HEK293 (cell line): ENCODE measurements at regions not wholly inside any gene's neighbourhood (a gene's known extent, or its start where the extent isn't known, plus 50 kb on each side); places are given as distances from the start of the nearest gene placed in this dataset.

Source experiments
- CTCF ChIA-PET: fragments of 350-600 bp; formaldehyde crosslinking; extraction: SDS; loops from one replicate; lab custom pipeline; 2021; ENCODE audit warnings: antibody characterized with exemption; lab: Yijun Ruan, JAX
- POLR2A ChIA-PET: fragments of 300-600 bp; formaldehyde crosslinking; extraction: SDS; loops from one replicate; lab custom pipeline; 2020; ENCODE audit warnings: antibody characterized with exemption, inconsistent platforms; lab: Yijun Ruan, JAX
- H3K27ac ChIP-seq: fragments of 200-500 bp; sonication (Bioruptor generic); 2 replicates; pipeline ENCODE4 v1.5.1; 2014; ENCODE audit warnings: low read depth, low read length, control low read depth, inconsistent platforms; ENCODE audit errors: extremely low read depth
- H3K36me3 ChIP-seq, 2 experiments: fragments of 200-500 bp in 1 of 2; sonication (Bioruptor generic) in 1 of 2; 1 replicate in 1 of 2; 2 replicates in 1 of 2; pipeline ENCODE4 v1.5.1; 2014 to 2017; ENCODE audit warnings: inconsistent platforms in 2 of 2, low read length in 2 of 2; ENCODE audit not compliant: control insufficient read depth in 2 of 2, insufficient read depth in 1 of 2
- H3K4me1 ChIP-seq: fragments of 200-500 bp; sonication (Bioruptor generic); 2 replicates; pipeline ENCODE4 v1.5.1; 2014; ENCODE audit warnings: mild to moderate bottlenecking, low read length, inconsistent platforms; ENCODE audit not compliant: control insufficient read depth, insufficient read depth
- H3K4me3 ChIP-seq: 2 replicates; pipeline ENCODE4 v1.5.1; 2011; ENCODE audit warnings: low read depth, mild to moderate bottlenecking, control low read depth, low read length, moderate library complexity
- H3K9me3 ChIP-seq: fragments of 200-500 bp; sonication (Bioruptor generic); 2 replicates; pipeline ENCODE4 v1.5.1; 2014; ENCODE audit warnings: low read depth, low read length, inconsistent platforms; ENCODE audit not compliant: control insufficient read depth, insufficient read depth
- CTCF ChIP-seq: fragments of 450-650 bp; formaldehyde crosslinking; IDR thresholded peaks from 2 replicates; pipeline ENCODE4 v1.5.1; 2016; ENCODE audit warnings: missing biosample characterization, missing genetic modification characterization
- MZF1 ChIP-seq: fragments of 450-650 bp; formaldehyde crosslinking; IDR thresholded peaks from 2 replicates; pipeline ENCODE4 v1.5.1; 2017; ENCODE audit warnings: missing biosample characterization, missing genetic modification characterization, borderline replicate concordance
- OSR2 ChIP-seq: fragments of 450-650 bp; formaldehyde crosslinking; IDR thresholded peaks from 2 replicates; pipeline ENCODE4 v1.5.1; 2016; ENCODE audit warnings: missing biosample characterization, missing genetic modification characterization
- PRDM10 ChIP-seq: fragments of 450-650 bp; formaldehyde crosslinking; IDR thresholded peaks from 2 replicates; pipeline ENCODE4 v1.5.1; 2016; ENCODE audit warnings: missing biosample characterization, missing genetic modification characterization
- WT1 ChIP-seq: fragments of 450-650 bp; formaldehyde crosslinking; IDR thresholded peaks from 2 replicates; pipeline ENCODE4 v1.5.1; 2016; ENCODE audit warnings: missing biosample characterization, missing genetic modification characterization
- ZBTB26 ChIP-seq: fragments of 450-650 bp; formaldehyde crosslinking; optimal IDR thresholded peaks from 2 replicates; pipeline ENCODE3; 2016; ENCODE audit warnings: missing biosample characterization, mild to moderate bottlenecking, missing genetic modification characterization
- ZNF16 ChIP-seq: fragments of 450-650 bp; formaldehyde crosslinking; IDR thresholded peaks from 2 replicates; pipeline ENCODE4 v1.5.1; 2016; ENCODE audit warnings: low read depth, missing biosample characterization, missing genetic modification characterization
- ZNF211 ChIP-seq: fragments of 450-650 bp; formaldehyde crosslinking; IDR thresholded peaks from 2 replicates; pipeline ENCODE4 v1.5.1; 2016; ENCODE audit warnings: low read depth, missing biosample characterization, missing genetic modification characterization
- ZNF23 ChIP-seq: fragments of 450-650 bp; formaldehyde crosslinking; IDR thresholded peaks from 2 replicates; pipeline ENCODE4 v1.5.1; 2016; ENCODE audit warnings: missing biosample characterization, missing genetic modification characterization, borderline replicate concordance
- ZNF248 ChIP-seq: fragments of 450-650 bp; formaldehyde crosslinking; IDR thresholded peaks from 2 replicates; pipeline ENCODE4 v1.5.1; 2017; ENCODE audit warnings: missing biosample characterization, missing genetic modification characterization
- ZNF426 ChIP-seq: fragments of 450-650 bp; formaldehyde crosslinking; IDR thresholded peaks from 2 replicates; pipeline ENCODE4 v1.5.1; 2017; ENCODE audit warnings: missing biosample characterization, missing genetic modification characterization, mild to moderate bottlenecking, inconsistent platforms, moderate library complexity
- ZNF473 ChIP-seq: fragments of 450-650 bp; formaldehyde crosslinking; IDR thresholded peaks from 2 replicates; pipeline ENCODE4 v1.5.1; 2017; ENCODE audit warnings: missing biosample characterization, missing genetic modification characterization
- ZNF48 ChIP-seq: fragments of 450-650 bp; formaldehyde crosslinking; IDR thresholded peaks from 2 replicates; pipeline ENCODE4 v1.5.1; 2016; ENCODE audit warnings: missing biosample characterization, missing genetic modification characterization
- ZNF501 ChIP-seq: fragments of 450-650 bp; formaldehyde crosslinking; IDR thresholded peaks from 2 replicates; pipeline ENCODE4 v1.5.1; 2016; ENCODE audit warnings: missing biosample characterization, missing genetic modification characterization
- ZNF510 ChIP-seq: fragments of 450-650 bp; formaldehyde crosslinking; IDR thresholded peaks from 2 replicates; pipeline ENCODE4 v1.5.1; 2018; ENCODE audit warnings: mild to moderate bottlenecking, missing genetic modification characterization, missing biosample characterization; ENCODE audit not compliant: insufficient replicate concordance
- ZNF558 ChIP-seq: fragments of 450-650 bp; formaldehyde crosslinking; IDR thresholded peaks from 2 replicates; pipeline ENCODE4 v1.5.1; 2016; ENCODE audit warnings: missing biosample characterization, missing genetic modification characterization
- ZNF571 ChIP-seq: fragments of 450-650 bp; formaldehyde crosslinking; IDR thresholded peaks from 2 replicates; pipeline ENCODE4 v1.5.0; 2017; ENCODE audit warnings: missing biosample characterization, missing genetic modification characterization
- ZNF654 ChIP-seq: fragments of 450-650 bp; formaldehyde crosslinking; IDR thresholded peaks from 2 replicates; pipeline ENCODE4 v1.5.1; 2016; ENCODE audit warnings: low read depth, missing biosample characterization, missing genetic modification characterization
- ZNF707 ChIP-seq: fragments of 450-650 bp; formaldehyde crosslinking; IDR thresholded peaks from 2 replicates; pipeline ENCODE4 v1.5.1; 2016; ENCODE audit warnings: missing biosample characterization, missing genetic modification characterization
- ZNF747 ChIP-seq: fragments of 450-650 bp; formaldehyde crosslinking; IDR thresholded peaks from 2 replicates; pipeline ENCODE4 v1.5.1; 2016; ENCODE audit warnings: missing biosample characterization, missing genetic modification characterization
- ZNF791 ChIP-seq: fragments of 450-650 bp; formaldehyde crosslinking; IDR thresholded peaks from 2 replicates; pipeline ENCODE4 v1.5.1; 2016; ENCODE audit warnings: missing biosample characterization, missing genetic modification characterization
- ZSCAN4 ChIP-seq: fragments of 450-650 bp; formaldehyde crosslinking; IDR thresholded peaks from 2 replicates; pipeline ENCODE4 v1.5.1; 2017; ENCODE audit warnings: missing biosample characterization, missing genetic modification characterization
- ZSCAN5A ChIP-seq: fragments of 450-650 bp; formaldehyde crosslinking; IDR thresholded peaks from 2 replicates; pipeline ENCODE4 v1.5.1; 2016; ENCODE audit warnings: missing biosample characterization, missing genetic modification characterization
- ZXDB ChIP-seq: fragments of 450-650 bp; formaldehyde crosslinking; IDR thresholded peaks from 2 replicates; pipeline ENCODE4 v1.5.1; 2016; ENCODE audit warnings: missing biosample characterization, missing genetic modification characterization

- no peaks in the 10 kb centered on the region for H3K9me3 ChIP-seq
- ChIA-PET CTCF (no interaction called here), POLR2A (no interaction called here)
- H3K27ac ChIP-seq, result no peak overlapping the region
- no peak overlapping the region for H3K4me3 ChIP-seq
- no peaks in the 10 kb centered on the region for H3K4me1 ChIP-seq
- H3K36me3 ChIP-seq, result no peaks in the 10 kb centered on the region
- TF ChIP-seq MZF1 (tag by site-specific recombination), result no peak
- no peak for TF ChIP-seq ZSCAN4 (tag by site-specific recombination)
Observed at GRCh38 chr2:10502803-10503107, 54.6 kb upstream of the ODC1 start.

GRCh38 chr2:10501980-10502802, 54.1 kb upstream of the ODC1 start:
- no peak overlapping the region for H3K27ac ChIP-seq
- H3K36me3 ChIP-seq, result no peaks in the 10 kb centered on the region
- POLR2A ChIA-PET, result no interaction called here
- CTCF ChIA-PET, result no interaction called here
- no peak overlapping the region for H3K4me3 ChIP-seq
- TF ChIP-seq CTCF (tag by site-specific recombination) (no peak), ZNF48 (tag by site-specific recombination) (no peak), ZXDB (no peak), ZNF510 (no peak), ZNF571 (no peak), ZNF426 (tag by site-specific recombination) (no peak), ZNF248 (tag by site-specific recombination) (no peak), ZNF501 (tag by site-specific recombination) (no peak), ZNF23 (no peak), ZNF747 (no peak)
- no peaks in the 10 kb centered on the region for H3K9me3 ChIP-seq
- H3K4me1 ChIP-seq, result no peaks in the 10 kb centered on the region

- no peaks in the 10 kb centered on the region for H3K4me1 ChIP-seq
- CTCF ChIA-PET, result no interaction called here
Observed at GRCh38 chr2:10501451-10501961, 53.4 kb upstream of the ODC1 start.

More at GRCh38 chr2:10501451-10501961, 53.4 kb upstream of the ODC1 start:
- Histone ChIP-seq H3K27ac (no peak overlapping the region), H3K4me3 (no peak overlapping the region), H3K36me3 (no peaks in the 10 kb centered on the region), H3K9me3 (no peaks in the 10 kb centered on the region)
- TF ChIP-seq OSR2 (tag by site-specific recombination) (no peak), ZSCAN5A (tag by site-specific recombination) (no peak), ZNF558 (tag by site-specific recombination) (no peak), ZNF16 (tag by site-specific recombination) (no peak), WT1 (no peak), ZNF707 (tag by site-specific recombination) (no peak), ZNF211 (tag by site-specific recombination) (no peak), ZBTB26 (no peak), ZNF473 (tag by site-specific recombination) (no peak), PRDM10 (tag by site-specific recombination) (no peak), ZNF248 (tag by site-specific recombination) (no peak), ZNF654 (no peak), ZNF791 (tag by site-specific recombination) (no peak)
- POLR2A ChIA-PET, result no interaction called here
